ENCODE measurements at regions not wholly inside any gene's neighbourhood (a gene's known extent, or its start where the extent isn't known, plus 50 kb on each side); places are given as distances from the start of the nearest gene placed in this dataset.

DNA sequence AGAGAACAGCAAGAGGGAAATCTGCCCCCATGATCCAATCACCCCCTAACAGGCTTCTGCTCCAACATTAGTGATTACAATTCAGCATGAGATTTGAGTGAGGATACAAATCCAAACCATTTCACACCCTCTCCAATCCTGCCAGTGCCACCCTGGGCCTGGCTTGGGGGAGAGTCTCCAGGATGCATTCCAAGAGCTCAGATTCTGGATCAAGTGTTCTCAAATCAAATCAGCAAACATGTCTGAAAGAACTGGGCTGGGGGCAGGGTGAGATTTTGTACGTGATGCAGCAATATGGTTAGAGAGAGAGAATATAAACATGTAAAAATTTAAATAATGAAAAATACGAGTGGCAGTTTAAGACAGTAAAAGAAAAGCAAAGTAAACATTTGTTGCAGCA lies 2100.9 kb upstream of the CELF4 start:
- no peaks in the 10 kb centered on the region for H3K36me3 ChIP-seq
- TF ChIP-seq CTCF (IDR thresholded peaks at IDR 0.05) = no peak
- no peak for TF ChIP-seq POLR2A (IDR thresholded peaks at IDR 0.05)
- no peak overlapping the region for H3K4me3 ChIP-seq
- intact Hi-C loops (cut with DNase I) = no loop called here
- H3K27me3 ChIP-seq = no peaks in the 10 kb centered on the region
- WGBS, 4 donors = 78 to 89% (median 82%) methylated on average over 2 of the region's 2 CpGs
- ATAC-seq (no peak), DNase-seq (no peak)
- no peaks in the 10 kb centered on the region for H3K9me3 ChIP-seq
- H3K4me1 ChIP-seq = no peaks in the 10 kb centered on the region
- H3K27ac ChIP-seq = no peak overlapping the region

- no peak overlapping the region for H3K4me3 ChIP-seq
- no peaks in the 10 kb centered on the region for H3K9me3 ChIP-seq
- no peak for TF ChIP-seq POLR2A (IDR thresholded peaks at IDR 0.05)
- no peak for TF ChIP-seq CTCF (IDR thresholded peaks at IDR 0.05)
- ATAC-seq (no peak), DNase-seq (no peak)
- WGBS, 4 donors = 93 to 99% (median 95%) methylated on average over 2 of the region's 2 CpGs
- no peak overlapping the region for H3K27ac ChIP-seq
- no peaks in the 10 kb centered on the region for H3K4me1 ChIP-seq
- no peaks in the 10 kb centered on the region for H3K27me3 ChIP-seq
- intact Hi-C loops (cut with DNase I) = no loop called here
- no peaks in the 10 kb centered on the region for H3K36me3 ChIP-seq
These were observed 2096.3 kb upstream of the CELF4 start for GRCh38 chr18:39661856-39662366.

- ATAC-seq = no peak
- no peak for DNase-seq
- no peaks in the 10 kb centered on the region for H3K36me3 ChIP-seq
- WGBS, 4 donors = 88 to 93% (median 91%) methylated on average over 2 of the region's 2 CpGs
- H3K27ac ChIP-seq = no peak overlapping the region
- intact Hi-C loops (cut with DNase I) = no loop called here
- H3K27me3 ChIP-seq = no peaks in the 10 kb centered on the region
- H3K4me3 ChIP-seq = no peak overlapping the region
- TF ChIP-seq CTCF (IDR thresholded peaks at IDR 0.05) (no peak), POLR2A (IDR thresholded peaks at IDR 0.05) (no peak)
- H3K9me3 ChIP-seq = no peaks in the 10 kb centered on the region
- H3K4me1 ChIP-seq = no peaks in the 10 kb centered on the region
These were observed 2094.5 kb upstream of the CELF4 start for GRCh38 chr18:39660141-39660540.

GRCh38 chr18:39655341-39655740 lies 2089.7 kb upstream of the CELF4 start:
- Histone ChIP-seq H3K4me1 (no peaks in the 10 kb centered on the region), H3K4me3 (no peak overlapping the region), H3K9me3 (no peaks in the 10 kb centered on the region), H3K36me3 (no peaks in the 10 kb centered on the region), H3K27ac (no peak overlapping the region), H3K27me3 (no peaks in the 10 kb centered on the region)
- WGBS, 4 donors = 93 to 94% (median 94%) methylated on average over 4 of the region's 4 CpGs
- DNase-seq (no peak), ATAC-seq (no peak)
- intact Hi-C loops (cut with DNase I) = loop anchor here in 1 of 10 donors (5.0 kb wide), 1 partner anchor 48 kb away; no protein-coding TSS in a partner anchor
- TF ChIP-seq CTCF (IDR thresholded peaks at IDR 0.05) = no peak
